ENCODE measurements at regions not wholly inside any gene's neighbourhood (a gene's known extent, or its start where the extent isn't known, plus 50 kb on each side); places are given as distances from the start of the nearest gene placed in this dataset.
"Not testable (repeated sequence)": the region's sequence is repeated elsewhere in the genome, so short reads cannot be mapped to it uniquely, and the experiment has no call there.

- H3K9me3 Mint-ChIP-seq = peaks cover 11% of the 10 kb centered on the region
Observed at GRCh38 chr5:74522838-74523237, 117.7 kb downstream of the ENC1 start.

GRCh38 chr5:74521401-74521800 lies 119.1 kb downstream of the ENC1 start:
- TF ChIP-seq, protein P1, sequence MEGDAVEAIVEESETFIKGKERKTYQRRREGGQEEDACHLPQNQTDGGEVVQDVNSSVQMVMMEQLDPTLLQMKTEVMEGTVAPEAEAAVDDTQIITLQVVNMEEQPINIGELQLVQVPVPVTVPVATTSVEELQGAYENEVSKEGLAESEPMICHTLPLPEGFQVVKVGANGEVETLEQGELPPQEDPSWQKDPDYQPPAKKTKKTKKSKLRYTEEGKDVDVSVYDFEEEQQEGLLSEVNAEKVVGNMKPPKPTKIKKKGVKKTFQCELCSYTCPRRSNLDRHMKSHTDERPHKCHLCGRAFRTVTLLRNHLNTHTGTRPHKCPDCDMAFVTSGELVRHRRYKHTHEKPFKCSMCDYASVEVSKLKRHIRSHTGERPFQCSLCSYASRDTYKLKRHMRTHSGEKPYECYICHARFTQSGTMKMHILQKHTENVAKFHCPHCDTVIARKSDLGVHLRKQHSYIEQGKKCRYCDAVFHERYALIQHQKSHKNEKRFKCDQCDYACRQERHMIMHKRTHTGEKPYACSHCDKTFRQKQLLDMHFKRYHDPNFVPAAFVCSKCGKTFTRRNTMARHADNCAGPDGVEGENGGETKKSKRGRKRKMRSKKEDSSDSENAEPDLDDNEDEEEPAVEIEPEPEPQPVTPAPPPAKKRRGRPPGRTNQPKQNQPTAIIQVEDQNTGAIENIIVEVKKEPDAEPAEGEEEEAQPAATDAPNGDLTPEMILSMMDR (IDR thresholded peaks at IDR 0.05) = no peak
- H3K4me1 Mint-ChIP-seq = no peaks in the 10 kb centered on the region
- H3K9me3 Mint-ChIP-seq = peaks cover 11% of the 10 kb centered on the region
- H3K4me3 Mint-ChIP-seq = no peak overlapping the region
- ATAC-seq (ENCODE audit: low read depth) (no peak), DNase-seq (no peak)
- ChIA-PET CTCF (no interaction called here), POLR2A (no interaction called here)
- intact Hi-C loops (cut with micrococcal nuclease) = no loop called here
- peaks cover 10% of the 10 kb centered on the region for H3K27me3 Mint-ChIP-seq
- H3K36me3 Mint-ChIP-seq (ENCODE audit: low read depth) = no peaks in the 10 kb centered on the region
- H3K27ac Mint-ChIP-seq = no peak overlapping the region

More at GRCh38 chr5:74522838-74523237, 117.7 kb downstream of the ENC1 start:
- POLR2A ChIA-PET; H3K27me3 Mint-ChIP-seq; H3K27ac Mint-ChIP-seq; intact Hi-C loops (cut with micrococcal nuclease); CTCF ChIA-PET; DNase-seq; H3K4me3 Mint-ChIP-seq; H3K36me3 Mint-ChIP-seq (ENCODE audit: low read depth); ATAC-seq (ENCODE audit: low read depth); H3K4me1 Mint-ChIP-seq: not testable (repeated sequence)

GRCh38 chr5:74519679-74520078 lies 120.8 kb downstream of the ENC1 start:
- TF ChIP-seq, protein P1 (IDR thresholded peaks at IDR 0.05) = no peak
- DNase-seq (no peak), ATAC-seq (ENCODE audit: low read depth) (no peak)
- Mint-ChIP-seq H3K9me3 (peaks cover 11% of the 10 kb centered on the region), H3K4me3 (no peak overlapping the region), H3K4me1 (no peaks in the 10 kb centered on the region), H3K27ac (no peak overlapping the region), H3K27me3 (peaks cover 14% of the 10 kb centered on the region), H3K36me3 (ENCODE audit: low read depth) (no peaks in the 10 kb centered on the region)
- ChIA-PET CTCF (no interaction called here), POLR2A (no interaction called here)
- intact Hi-C loops (cut with micrococcal nuclease) = no loop called here

- TF ChIP-seq, protein P1 (IDR thresholded peaks at IDR 0.05) = no peak
Observed at GRCh38 chr5:74519161-74519571, 121.4 kb downstream of the ENC1 start.

GRCh38 chr5:74517700-74518099 lies 122.8 kb downstream of the ENC1 start:
- ChIA-PET POLR2A (no interaction called here), CTCF (no interaction called here)
- Mint-ChIP-seq H3K9me3 (no peaks in the 10 kb centered on the region), H3K36me3 (ENCODE audit: low read depth) (no peaks in the 10 kb centered on the region), H3K27me3 (peaks cover 18% of the 10 kb centered on the region), H3K4me3 (no peak overlapping the region), H3K4me1 (no peaks in the 10 kb centered on the region), H3K27ac (no peak overlapping the region)
- intact Hi-C loops (cut with micrococcal nuclease) = no loop called here
- TF ChIP-seq, protein P1 (IDR thresholded peaks at IDR 0.05) = no peak
- no peak for ATAC-seq (ENCODE audit: low read depth)
- DNase-seq = no peak

More at GRCh38 chr5:74519161-74519571, 121.4 kb downstream of the ENC1 start:
- ChIA-PET POLR2A (no interaction called here), CTCF (no interaction called here)
- ATAC-seq (ENCODE audit: low read depth) (no peak), DNase-seq (no peak)
- intact Hi-C loops (cut with micrococcal nuclease) = no loop called here
- no peaks in the 10 kb centered on the region for H3K4me1 Mint-ChIP-seq
- no peak overlapping the region for H3K4me3 Mint-ChIP-seq
- H3K9me3 Mint-ChIP-seq = peaks cover 8% of the 10 kb centered on the region
- no peak overlapping the region for H3K27ac Mint-ChIP-seq
- peaks cover 18% of the 10 kb centered on the region for H3K27me3 Mint-ChIP-seq
- no peaks in the 10 kb centered on the region for H3K36me3 Mint-ChIP-seq (ENCODE audit: low read depth)

GRCh38 chr5:74516211-74516636 lies 124.3 kb downstream of the ENC1 start:
- H3K4me3 Mint-ChIP-seq = no peak overlapping the region
- no peaks in the 10 kb centered on the region for H3K36me3 Mint-ChIP-seq (ENCODE audit: low read depth)
- CTCF ChIA-PET = no interaction called here
- peaks cover 18% of the 10 kb centered on the region for H3K27me3 Mint-ChIP-seq
- no peak for ATAC-seq (ENCODE audit: low read depth)
- TF ChIP-seq, protein P1 (IDR thresholded peaks at IDR 0.05) = no peak
- H3K27ac Mint-ChIP-seq = no peak overlapping the region
- no peaks in the 10 kb centered on the region for H3K9me3 Mint-ChIP-seq
- POLR2A ChIA-PET = no interaction called here
- H3K4me1 Mint-ChIP-seq = no peaks in the 10 kb centered on the region
- no peak for DNase-seq
- intact Hi-C loops (cut with micrococcal nuclease) = no loop called here

Data from activated B cell treated with CpG ODN at 0.5 μM for 24 hours (primary cell).